Stomach smooth muscle (tissue), 2 donors: ENCODE measurements at regions not wholly inside any gene's neighbourhood (a gene's known extent, or its start where the extent isn't known, plus 50 kb on each side); places are given as distances from the start of the nearest gene placed in this dataset.

Experiments used
- H3K27ac ChIP-seq: one replicate; pipeline ENCODE4 v1.7.0; 2013; ENCODE audit warnings: mild to moderate bottlenecking, low read length, inconsistent platforms
- H3K27me3 ChIP-seq, 2 donors: one replicate each; pipeline ENCODE4 v1.7.0; 2013; ENCODE audit warnings: low read length in 2 of 2; ENCODE audit not compliant: insufficient read depth in 2 of 2, control insufficient read depth in 1 of 2
- H3K36me3 ChIP-seq, 2 donors: one replicate each; pipeline ENCODE4 v1.7.0; 2013; ENCODE audit warnings: low read length in 2 of 2; ENCODE audit not compliant: control insufficient read depth in 2 of 2, insufficient read depth in 2 of 2
- H3K4me1 ChIP-seq: one replicate; pipeline ENCODE4 v1.7.0; 2013; ENCODE audit warnings: low read length; ENCODE audit not compliant: control insufficient read depth, insufficient read depth
- H3K4me3 ChIP-seq, 2 donors: one replicate each; pipeline ENCODE4 v1.7.0; 2013; ENCODE audit warnings: low read length in 2 of 2
- H3K9ac ChIP-seq, 2 donors: one replicate each; pipeline ENCODE4 v1.7.0; 2013; ENCODE audit warnings: low read length in 2 of 2, mild to moderate bottlenecking in 1 of 2
- H3K9me3 ChIP-seq, 2 donors: one replicate each; pipeline ENCODE4 v1.7.0; 2013; ENCODE audit warnings: low read length in 2 of 2; ENCODE audit not compliant: control insufficient read depth in 2 of 2
- donor health status: healthy.
- donor health status: Pancreatic carcinoma.

DNA sequence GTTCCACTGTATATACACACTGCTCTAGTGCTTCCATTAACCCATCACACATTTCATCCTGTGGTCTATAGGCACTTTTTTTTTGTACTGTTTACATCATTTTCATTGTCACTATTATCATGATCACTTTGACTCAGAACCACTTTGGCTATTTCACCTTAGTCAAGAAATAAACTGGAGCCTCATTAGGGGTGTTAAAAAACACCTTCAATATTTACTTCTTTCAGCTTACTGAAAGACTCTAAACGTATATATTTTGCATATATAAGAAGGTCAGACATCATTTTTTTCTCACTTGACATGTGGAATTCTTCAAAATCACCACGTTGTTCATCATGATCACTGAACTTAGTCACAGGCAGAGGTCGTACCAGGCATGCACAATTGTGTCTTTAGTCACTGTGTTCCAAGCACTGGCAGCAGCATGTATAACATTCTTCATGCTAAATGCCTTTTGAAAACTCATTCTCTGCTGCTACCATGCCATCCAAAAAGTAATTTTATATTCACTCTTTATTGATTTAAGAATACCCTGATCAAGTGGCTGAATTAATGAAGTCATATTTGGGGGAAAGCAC, 229.2 kb upstream of the ARSJ start:
- no peak overlapping the region for H3K9ac ChIP-seq
- no peaks in the 10 kb centered on the region for H3K4me1 ChIP-seq
- H3K36me3 ChIP-seq, result no peaks in the 10 kb centered on the region
- H3K4me3 ChIP-seq, result no peak overlapping the region
- no peaks in the 10 kb centered on the region for H3K9me3 ChIP-seq
- H3K27ac ChIP-seq, result no peak overlapping the region
- H3K27me3 ChIP-seq, result no peaks in the 10 kb centered on the region

DNA sequence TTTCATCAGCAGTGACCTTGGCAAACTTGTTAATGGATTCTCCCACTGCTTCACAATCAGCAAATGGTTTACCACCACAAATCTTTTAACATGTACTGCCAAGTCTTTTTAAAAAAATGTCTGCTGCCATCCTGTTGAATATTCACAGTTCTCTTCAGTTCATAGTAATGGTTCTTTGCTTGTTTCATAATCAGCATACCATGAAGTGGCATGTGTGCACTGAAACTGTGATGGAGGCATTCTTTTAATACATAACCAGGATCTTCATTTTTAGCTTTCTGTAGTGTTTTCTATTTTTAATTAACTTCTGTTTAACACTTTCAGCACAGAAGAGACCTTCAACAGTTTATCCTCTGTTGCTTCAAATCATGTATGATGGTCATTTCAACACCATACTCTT, 230.1 kb upstream of the ARSJ start:
- Histone ChIP-seq H3K4me3 (no peak overlapping the region), H3K27ac (no peak overlapping the region), H3K36me3 (no peaks in the 10 kb centered on the region), H3K4me1 (no peaks in the 10 kb centered on the region), H3K27me3 (no peaks in the 10 kb centered on the region), H3K9me3 (no peaks in the 10 kb centered on the region), H3K9ac (no peak overlapping the region)

DNA sequence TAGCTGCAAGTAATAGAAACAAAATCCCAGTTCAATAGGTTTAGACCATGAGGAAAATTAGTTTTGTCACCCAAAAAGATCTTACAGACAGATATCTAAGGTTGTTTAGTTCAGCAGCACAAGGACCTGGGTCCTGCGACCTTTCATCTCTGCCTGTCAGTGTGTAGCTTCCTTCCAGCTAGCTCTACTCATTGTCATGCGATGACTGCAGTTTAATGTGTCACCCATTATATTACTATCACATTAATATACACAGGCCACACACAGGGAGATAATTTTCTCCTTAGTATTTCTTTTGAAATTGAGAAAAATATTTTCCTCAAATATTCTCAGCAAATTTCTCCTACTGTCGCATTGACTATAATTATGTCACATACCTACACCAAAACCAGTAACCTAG, 232.1 kb upstream of the ARSJ start:
- Histone ChIP-seq H3K27me3 (no peaks in the 10 kb centered on the region), H3K9me3 (peaks cover 0 to 2% of the 10 kb centered on the region in 2 donors), H3K36me3 (no peaks in the 10 kb centered on the region), H3K4me1 (no peaks in the 10 kb centered on the region), H3K27ac (no peak overlapping the region), H3K4me3 (no peak overlapping the region), H3K9ac (no peak overlapping the region)

DNA sequence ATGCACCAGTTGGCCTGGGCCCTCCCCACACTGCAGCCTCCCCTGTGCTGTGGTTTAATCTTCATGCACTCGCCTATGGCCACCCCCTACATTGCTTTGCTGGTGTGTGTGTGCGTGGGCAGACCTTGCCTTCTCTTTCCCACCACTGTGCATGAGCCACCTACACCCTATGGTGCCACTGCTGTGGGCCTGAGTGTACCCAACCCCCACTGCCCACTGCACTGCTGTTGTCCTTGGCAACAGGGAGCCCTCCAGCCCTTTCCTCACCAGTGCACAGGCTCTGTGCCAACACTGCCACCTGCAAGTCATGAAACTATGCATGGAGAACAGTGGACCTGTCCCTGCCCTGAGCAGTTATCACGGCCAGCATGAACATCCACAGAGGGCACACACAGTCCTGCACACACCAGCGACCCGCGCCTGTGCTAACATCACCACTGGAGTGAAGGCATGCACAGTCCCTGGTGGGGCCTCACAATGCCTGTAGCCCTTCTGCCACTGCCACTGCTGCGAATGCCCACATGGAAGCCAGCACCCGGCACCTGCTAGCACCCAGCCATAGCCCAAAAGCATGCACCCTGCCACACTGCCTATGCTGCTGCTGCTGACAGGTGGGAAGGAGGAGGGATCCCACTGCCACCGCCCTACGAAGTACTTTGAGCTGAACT, 237.8 kb upstream of the ARSJ start:
- Histone ChIP-seq H3K36me3 (no peaks in the 10 kb centered on the region), H3K27ac (no peak overlapping the region), H3K9me3 (peaks cover 0 to 2% of the 10 kb centered on the region in 2 donors), H3K9ac (no peak overlapping the region), H3K4me1 (no peaks in the 10 kb centered on the region), H3K27me3 (no peaks in the 10 kb centered on the region), H3K4me3 (no peak overlapping the region)

DNA sequence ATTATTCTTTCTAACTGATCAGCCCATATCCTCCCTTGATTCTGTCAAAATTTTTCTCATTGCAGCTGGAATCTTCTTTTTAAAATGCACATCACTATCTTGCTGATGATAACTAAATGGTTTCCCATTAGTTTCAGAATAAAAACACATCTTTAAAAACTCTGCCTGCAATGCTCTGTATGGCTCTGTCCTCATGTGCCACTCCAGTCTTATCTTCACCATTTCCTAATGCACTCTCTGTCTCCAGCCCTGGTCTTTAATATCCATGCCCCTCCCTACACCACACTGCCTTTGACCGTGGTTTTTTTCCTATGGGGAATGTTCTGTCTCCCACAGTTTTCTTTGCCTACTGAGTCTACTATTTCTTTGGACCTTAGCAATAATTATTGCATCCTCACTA, 244.1 kb upstream of the ARSJ start:
- Histone ChIP-seq H3K9me3 (no peaks in the 10 kb centered on the region), H3K27me3 (no peaks in the 10 kb centered on the region)

DNA sequence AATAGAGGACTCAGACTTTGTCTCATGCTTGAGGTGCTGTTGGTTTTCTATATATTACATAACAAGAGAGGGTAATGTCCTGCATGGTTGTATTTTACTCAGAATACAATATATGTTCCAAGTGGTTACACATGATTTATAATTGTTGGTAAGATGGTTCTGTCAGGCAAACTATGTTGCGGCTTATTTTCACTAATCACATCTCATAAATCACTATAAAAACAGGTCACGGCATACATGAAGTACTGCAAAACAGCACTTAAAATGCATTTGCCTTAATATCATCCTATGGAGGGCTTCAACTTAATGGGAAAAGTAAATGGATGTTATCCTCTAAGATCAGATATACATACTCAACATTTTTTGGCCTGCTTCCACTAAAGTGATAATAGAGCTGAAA, 246.0 kb upstream of the ARSJ start:
- Histone ChIP-seq H3K27me3 (no peaks in the 10 kb centered on the region), H3K27ac (no peak overlapping the region), H3K4me1 (no peaks in the 10 kb centered on the region), H3K36me3 (no peaks in the 10 kb centered on the region), H3K9ac (no peak overlapping the region), H3K9me3 (no peaks in the 10 kb centered on the region), H3K4me3 (no peak overlapping the region)

More for the DNA sequence above, 244.1 kb upstream of the ARSJ start:
- H3K4me3 ChIP-seq, result no peak overlapping the region
- no peaks in the 10 kb centered on the region for H3K36me3 ChIP-seq
- H3K27ac ChIP-seq, result no peak overlapping the region
- H3K4me1 ChIP-seq, result no peaks in the 10 kb centered on the region
- no peak overlapping the region for H3K9ac ChIP-seq

DNA sequence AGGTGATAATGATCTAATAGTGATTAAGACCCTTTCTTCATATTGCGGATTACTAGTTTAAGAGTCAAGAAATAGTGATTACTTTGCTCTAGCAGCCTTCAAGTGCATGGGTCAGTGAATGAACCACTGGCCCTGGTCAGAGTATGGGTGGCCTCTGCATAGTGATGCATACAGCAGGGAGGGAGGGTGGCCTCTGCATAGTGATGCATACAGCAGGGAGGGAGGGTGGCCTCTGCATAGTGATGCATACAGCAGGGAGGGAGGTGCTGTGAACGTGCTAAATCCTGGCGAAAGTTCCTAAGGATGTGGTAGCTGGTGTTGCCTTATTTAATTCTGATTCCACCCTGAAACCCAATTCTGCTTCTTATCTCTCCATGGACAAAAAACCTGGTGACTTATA, 246.7 kb upstream of the ARSJ start:
- Histone ChIP-seq H3K9me3 (no peaks in the 10 kb centered on the region), H3K4me3 (no peak overlapping the region), H3K36me3 (no peaks in the 10 kb centered on the region), H3K27ac (no peak overlapping the region), H3K9ac (no peak overlapping the region), H3K27me3 (no peaks in the 10 kb centered on the region), H3K4me1 (no peaks in the 10 kb centered on the region)

DNA sequence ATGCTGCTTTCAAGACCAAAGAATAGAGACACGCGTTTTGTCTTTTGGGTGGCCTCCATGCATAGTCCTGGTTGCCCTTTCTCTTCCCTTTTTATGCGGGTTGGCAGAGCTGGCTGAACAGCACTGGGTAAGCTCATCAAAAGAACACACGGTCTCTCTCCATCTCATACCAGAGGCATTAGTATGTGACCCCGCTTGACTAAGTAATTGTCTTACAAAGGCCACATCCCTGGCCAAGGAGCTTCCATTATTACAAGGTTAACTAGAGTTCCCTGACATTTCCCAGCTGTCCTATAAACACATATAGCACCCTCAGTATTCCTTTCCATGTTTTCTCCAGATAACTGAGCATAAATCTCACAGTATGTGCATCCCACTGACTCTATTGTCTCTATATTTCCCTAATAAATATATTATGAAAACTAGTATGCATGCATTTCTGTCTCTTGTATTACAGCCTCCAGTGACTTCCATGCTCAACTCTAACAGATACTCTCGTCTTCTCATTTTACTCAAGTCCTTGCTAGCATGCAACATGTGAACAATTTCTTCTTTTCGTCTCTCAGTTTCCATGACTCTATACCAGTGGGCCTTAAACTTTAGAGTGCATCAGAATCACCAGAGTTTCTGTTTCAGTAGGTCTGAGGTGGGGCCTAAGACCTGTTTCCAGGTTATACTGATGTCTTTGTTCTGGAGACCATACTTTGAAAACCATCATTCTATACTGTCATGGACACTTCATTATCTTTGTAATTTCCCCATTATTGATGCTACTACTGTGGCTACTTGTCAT, 247.7 kb upstream of the ARSJ start:
- Histone ChIP-seq H3K36me3 (no peaks in the 10 kb centered on the region), H3K4me1 (no peaks in the 10 kb centered on the region), H3K9me3 (no peaks in the 10 kb centered on the region), H3K27me3 (no peaks in the 10 kb centered on the region), H3K27ac (no peak overlapping the region), H3K9ac (no peak overlapping the region), H3K4me3 (no peak overlapping the region)

DNA sequence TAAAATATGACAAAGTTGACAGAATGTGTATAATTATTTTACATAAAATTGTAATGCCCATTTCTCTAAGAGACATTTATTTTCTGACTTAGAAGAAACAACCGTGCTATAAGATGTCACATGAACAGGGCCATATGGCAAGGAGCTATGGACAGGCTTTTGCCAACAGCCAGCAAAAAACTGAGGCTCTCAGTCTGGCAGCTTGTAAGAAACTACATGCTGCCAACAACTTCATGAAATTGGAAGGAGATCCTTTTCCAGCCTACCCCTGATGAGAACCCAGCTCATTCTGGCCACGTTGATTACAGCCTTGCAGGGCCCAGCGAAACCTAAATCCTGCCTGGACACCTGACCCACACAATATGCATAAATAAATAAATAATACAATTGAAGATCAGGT, 250.3 kb upstream of the ARSJ start:
- no peaks in the 10 kb centered on the region for H3K9me3 ChIP-seq
- H3K4me1 ChIP-seq, result no peaks in the 10 kb centered on the region
- no peak overlapping the region for H3K4me3 ChIP-seq
- no peaks in the 10 kb centered on the region for H3K27me3 ChIP-seq
- H3K27ac ChIP-seq, result no peak overlapping the region
- no peak overlapping the region for H3K9ac ChIP-seq
- no peaks in the 10 kb centered on the region for H3K36me3 ChIP-seq

DNA sequence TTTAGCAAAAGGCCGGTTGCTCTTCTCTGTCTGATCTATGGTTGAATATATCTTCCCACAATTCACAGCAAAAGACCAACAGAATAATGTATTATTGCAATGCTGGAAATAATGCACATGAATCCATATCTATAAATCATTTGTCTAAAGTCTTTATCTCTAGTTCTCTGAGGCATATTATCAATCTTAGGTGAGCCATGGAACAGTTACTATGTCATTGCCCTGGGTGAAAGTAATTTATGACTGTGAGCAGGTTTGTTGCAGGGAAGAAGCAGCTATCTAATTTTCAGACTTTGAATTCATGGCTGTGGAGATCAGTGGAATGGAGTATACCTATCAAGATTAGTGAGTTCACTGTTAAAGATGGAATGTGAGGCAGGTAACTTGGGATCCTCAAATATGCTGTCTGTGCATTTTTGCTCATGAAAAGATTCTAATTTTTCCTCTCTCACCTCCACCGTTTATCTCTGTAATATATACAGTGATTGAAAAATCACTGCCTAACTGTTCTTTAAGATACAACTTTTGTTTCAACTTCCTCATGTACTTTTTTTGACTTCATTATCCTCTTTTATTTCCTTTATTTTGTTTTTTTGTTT, 256.8 kb upstream of the ARSJ start:
- Histone ChIP-seq H3K9ac (no peak overlapping the region), H3K36me3 (no peaks in the 10 kb centered on the region), H3K27me3 (no peaks in the 10 kb centered on the region), H3K9me3 (no peaks in the 10 kb centered on the region), H3K4me3 (no peak overlapping the region), H3K27ac (no peak overlapping the region), H3K4me1 (no peaks in the 10 kb centered on the region)
